HG03439 (cell line): ENCODE measurements at regions not wholly inside any gene's neighbourhood (a gene's known extent, or its start where the extent isn't known, plus 50 kb on each side); places are given as distances from the start of the nearest gene placed in this dataset.

ENCODE experiments used
- ATAC-seq: cut with Tn5 transposase; IDR thresholded peaks from one replicate; pipeline ENCODE4 v1.9.1; 2021; ENCODE audit warnings: mild to moderate bottlenecking, moderate library complexity; ENCODE audit not compliant: unreplicated experiment

DNA sequence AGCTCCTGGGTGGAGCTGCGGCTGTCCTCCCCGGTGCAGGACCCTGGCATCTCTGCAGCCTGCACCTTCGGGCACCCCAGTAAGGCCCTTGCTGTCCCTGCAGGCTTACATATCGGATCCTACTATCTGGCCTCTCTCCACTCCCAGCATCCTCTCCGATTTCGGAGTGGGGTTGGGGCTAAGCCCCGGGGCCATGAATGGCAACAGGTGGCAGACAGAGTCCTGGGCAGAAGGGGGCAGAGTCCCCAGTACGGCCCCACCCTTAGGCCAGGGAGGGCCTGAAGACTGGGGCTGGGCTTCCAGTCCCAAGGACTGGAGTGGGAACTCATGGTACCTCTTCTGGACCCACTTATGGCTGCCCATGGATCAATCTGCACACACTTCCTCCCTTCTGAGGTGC is 180.4 kb upstream of the MC4R start:
- no peak for ATAC-seq

DNA sequence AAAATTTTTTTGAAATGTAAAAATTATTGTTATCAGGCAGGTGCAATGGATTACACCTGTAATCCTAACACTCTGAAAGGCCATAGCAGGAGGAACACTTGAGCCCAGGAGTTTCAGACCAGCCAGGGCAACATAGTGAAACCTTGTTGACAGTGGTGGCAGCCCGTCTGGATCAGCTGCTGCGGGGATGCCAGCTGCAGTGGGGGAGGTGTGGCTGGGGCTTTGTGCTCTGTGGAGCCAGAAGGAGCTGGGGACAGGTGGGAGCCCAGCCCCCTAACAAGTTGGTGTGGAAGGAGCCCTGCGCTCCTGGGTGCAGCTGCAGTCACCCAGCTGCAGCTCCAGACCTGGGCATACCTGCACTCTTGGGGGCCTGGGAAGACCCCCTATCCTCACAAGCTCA is 182.4 kb upstream of the MC4R start:
- ATAC-seq = no peak

DNA sequence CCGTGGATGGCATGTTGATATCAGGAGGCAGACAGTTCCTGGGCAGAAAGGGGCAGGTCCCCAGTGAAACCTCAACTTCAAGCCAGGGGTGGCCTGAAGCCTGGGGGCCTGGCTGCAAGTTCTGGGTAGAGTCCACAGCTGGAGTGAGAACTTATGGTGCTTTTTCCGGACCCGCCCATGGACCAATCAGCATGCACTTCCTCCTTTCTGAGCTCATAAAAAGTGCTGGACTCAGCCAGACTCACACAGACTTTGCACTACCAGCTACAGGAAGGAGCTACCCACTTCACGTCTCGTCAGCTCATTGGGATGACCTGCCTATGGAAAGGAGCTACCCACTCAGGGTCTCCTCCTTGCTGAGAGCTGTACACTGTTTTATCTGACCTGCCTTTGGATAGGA is 183.1 kb upstream of the MC4R start:
- ATAC-seq = no peak

DNA sequence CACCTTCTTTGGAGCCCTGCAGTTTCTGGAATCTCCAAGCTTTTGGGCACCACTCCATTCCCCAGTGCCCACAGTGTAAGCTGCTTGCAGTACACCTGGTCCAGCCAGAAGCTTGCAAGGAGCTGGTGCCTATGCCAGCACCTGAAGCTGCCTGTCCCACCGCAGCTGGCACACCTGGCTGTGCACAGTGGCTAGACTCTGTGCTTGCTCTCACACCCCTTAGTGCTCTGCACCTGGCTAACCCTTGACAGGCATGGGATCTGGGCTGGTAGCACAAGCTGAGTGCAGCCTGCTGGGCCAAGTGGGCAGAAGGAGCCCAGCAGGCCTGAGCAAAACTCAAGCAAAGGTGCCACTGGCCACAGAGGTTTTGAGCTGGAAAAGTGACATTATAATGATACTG is 183.8 kb upstream of the MC4R start:
- ATAC-seq = no peak

DNA sequence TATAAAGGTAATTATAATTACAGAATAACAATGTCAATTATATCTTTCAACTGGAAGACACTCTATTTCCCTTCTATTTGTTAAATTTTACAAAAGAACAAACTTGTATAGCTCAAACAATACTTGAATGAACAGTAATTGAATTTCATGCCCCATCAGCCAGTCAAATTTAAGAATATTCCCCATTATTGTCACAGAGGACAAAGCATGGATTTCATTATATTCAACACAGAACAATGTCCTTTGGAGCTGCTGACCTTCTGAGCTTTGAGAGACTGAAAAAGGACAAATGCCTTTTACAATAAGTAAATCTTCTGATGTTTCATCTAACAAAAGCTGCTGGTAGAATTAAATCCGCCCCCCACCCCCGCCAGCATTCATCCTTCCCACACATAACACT is 187.5 kb upstream of the MC4R start:
- no peak for ATAC-seq

DNA sequence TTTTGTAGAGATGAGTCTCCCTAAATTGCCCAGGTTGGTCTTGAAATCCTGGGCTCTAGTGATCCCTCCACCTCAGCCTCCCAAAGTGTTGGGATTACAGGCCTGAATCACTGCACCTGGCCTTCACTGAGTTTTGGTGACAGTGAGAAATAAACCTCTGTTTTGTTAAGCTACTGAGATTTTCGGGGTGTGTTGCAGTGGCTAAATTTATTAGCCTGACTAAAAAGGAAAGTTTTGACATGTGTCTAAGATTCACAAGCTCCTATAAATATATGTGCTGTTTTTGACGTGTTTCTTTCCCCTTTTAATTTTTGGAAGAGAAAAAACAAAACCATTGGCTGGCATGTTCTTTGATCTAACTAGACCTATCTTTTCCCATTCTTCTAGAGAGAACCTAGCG is 190.5 kb upstream of the MC4R start:
- ATAC-seq = no peak

DNA sequence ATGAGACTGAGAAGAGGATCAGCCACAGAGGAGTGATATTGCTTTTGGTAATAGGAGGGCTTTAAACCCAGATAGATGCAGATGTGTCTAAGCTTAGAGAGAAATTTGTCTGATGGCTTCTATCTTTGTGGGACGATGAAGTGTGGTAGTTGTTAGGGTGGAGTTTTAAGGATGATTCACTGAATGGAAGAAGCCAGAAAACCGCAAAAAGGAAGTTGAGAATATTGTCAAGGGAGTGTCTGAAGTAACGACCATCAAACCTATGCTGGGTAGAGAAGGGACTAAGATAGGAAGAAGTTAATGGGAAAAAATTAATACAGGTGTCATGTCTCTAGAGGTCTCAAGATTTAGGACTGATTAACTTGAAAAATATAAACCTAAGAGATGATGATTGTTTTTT is 195.6 kb upstream of the MC4R start:
- ATAC-seq = no peak

- ATAC-seq = no peak
These were observed 197.6 kb upstream of the MC4R start for GRCh38 chr18:60570172-60570571.

- ATAC-seq = no peak
These were observed 204.9 kb upstream of the MC4R start for GRCh38 chr18:60577457-60577856.

GRCh38 chr18:60585670-60586069 is 213.1 kb upstream of the MC4R start:
- no peak for ATAC-seq

- no peak for ATAC-seq
These were observed 220.7 kb upstream of the MC4R start for GRCh38 chr18:60593249-60593648.

GRCh38 chr18:60596928-60597327 is 224.4 kb upstream of the MC4R start:
- no peak for ATAC-seq

- ATAC-seq = no peak
These were observed 226.7 kb upstream of the MC4R start for GRCh38 chr18:60599267-60599666.

GRCh38 chr18:60599995-60600394 is 227.4 kb upstream of the MC4R start:
- ATAC-seq = no peak

GRCh38 chr18:60601249-60601648 is 228.7 kb upstream of the MC4R start:
- no peak for ATAC-seq

- no peak for ATAC-seq
These were observed 250.8 kb upstream of the MC4R start for GRCh38 chr18:60623331-60623730.

DNA sequence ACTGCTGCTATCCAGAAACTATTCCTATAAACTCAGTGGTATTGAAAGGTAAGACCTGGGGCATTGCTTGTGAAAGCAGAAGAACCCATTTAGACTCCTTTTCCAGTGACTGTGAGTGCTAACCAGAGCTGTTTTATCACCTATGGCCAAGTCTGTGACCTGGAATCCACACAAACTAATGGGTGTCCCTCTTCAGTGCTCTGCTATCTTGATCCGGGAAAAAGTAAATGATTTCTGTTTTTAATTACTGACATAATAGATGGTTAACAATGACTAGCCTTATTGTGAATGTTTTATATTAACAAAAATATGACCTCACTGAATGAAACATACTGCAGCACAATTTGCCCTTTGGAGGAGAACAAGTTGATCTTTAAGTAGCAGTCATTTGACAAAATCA is 251.6 kb upstream of the MC4R start:
- ATAC-seq = no peak

- ATAC-seq = no peak
These were observed 267.3 kb upstream of the MC4R start for GRCh38 chr18:60639836-60640235.

DNA sequence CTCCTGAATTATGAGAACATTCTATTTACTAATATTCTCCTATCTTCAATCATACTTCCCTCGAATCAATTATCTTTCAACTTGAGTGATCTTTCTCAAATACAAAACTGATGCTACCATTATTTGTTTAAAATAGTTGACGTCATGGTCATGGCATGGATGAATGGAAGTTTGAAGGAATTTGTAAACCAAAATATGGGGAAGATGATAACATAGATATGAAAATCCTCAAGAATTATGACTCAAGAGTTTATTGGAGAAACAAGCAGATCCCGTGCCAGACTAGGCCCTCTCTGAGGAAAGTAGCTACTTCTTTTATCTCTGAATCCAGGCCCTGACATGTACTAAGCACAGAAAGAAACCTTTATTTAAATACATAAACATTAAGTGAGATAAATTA is 270.4 kb upstream of the MC4R start:
- no peak for ATAC-seq

- ATAC-seq = no peak
These were observed 274.1 kb upstream of the MC4R start for GRCh38 chr18:60646725-60647124.

DNA sequence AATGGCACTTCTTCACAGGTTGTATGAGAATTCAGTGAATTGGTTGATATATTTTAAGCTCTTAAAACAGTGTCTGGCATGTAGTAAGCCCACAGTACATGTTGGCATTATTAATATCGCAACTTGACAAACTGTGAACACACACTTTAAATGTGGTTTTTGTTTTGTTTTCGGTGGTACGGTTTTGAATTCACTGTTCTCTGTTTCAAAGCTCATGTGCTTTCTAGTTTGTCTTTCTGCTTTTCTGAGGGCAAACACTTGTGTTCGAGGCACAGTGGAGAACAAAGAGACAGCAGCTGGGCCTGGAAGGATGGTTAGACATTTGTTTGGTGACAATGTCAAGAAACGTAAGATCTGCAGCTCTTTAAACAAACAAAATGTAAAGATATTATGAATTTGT is 276.5 kb upstream of the MC4R start:
- ATAC-seq = peak; percentile 99

GRCh38 chr18:60649842-60650536 is 277.4 kb upstream of the MC4R start:
- ATAC-seq = no peak

DNA sequence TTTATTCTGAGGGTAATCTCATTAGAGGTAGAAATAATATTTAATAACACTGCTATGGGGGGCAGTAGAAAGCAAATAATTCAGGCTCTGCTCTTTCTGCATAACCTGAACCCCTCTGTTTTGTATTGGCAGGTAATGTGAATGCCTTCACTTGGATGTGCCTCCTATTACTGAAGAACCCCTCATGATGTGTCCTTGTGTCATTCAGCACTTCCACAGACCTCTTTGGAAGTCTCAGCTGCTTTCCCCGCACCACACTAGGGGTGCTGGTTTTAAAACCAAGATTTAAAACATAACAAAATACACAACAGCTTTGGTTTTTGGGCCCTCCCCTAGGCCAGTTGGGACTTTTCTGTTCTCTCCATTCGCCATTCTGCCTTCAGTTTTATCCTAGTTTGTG is 281.7 kb upstream of the MC4R start:
- ATAC-seq = no peak
